K562 (cell line): ENCODE measurements at regions not wholly inside any gene's neighbourhood (a gene's known extent, or its start where the extent isn't known, plus 50 kb on each side); places are given as distances from the start of the nearest gene placed in this dataset.
A peak's percentile ranks its signal among the peaks of the same experiment; 100 is the strongest.

Experiments used
- ARHGAP35 ChIP-seq: fragments of 450-650 bp; IDR thresholded peaks from 2 replicates; pipeline ENCODE4 v1.6.1; 2018; ENCODE audit not compliant: partially characterized antibody
- DIDO1 ChIP-seq: fragments of 450-650 bp; IDR thresholded peaks from 2 replicates; pipeline ENCODE4 v1.6.1; 2016; ENCODE audit warnings: low read depth, missing biosample characterization, missing genetic modification characterization
- HMGN3 ChIP-seq: IDR thresholded peaks from 2 replicates; pipeline ENCODE4 v1.6.1; 2011; ENCODE audit warnings: borderline replicate concordance, low read depth, mild to moderate bottlenecking, mixed read lengths, low read length; ENCODE audit not compliant: insufficient read length; ENCODE audit errors: extremely low read depth
- MEIS2 ChIP-seq: fragments of 450-650 bp; IDR thresholded peaks from 2 replicates; pipeline ENCODE4 v1.6.1; 2014; ENCODE audit warnings: mild to moderate bottlenecking; ENCODE audit not compliant: partially characterized antibody
- PBX2 ChIP-seq, 2 experiments: IDR thresholded peaks in 1 of 2; conservative IDR thresholded peaks in 1 of 2; 2 replicates each; pipeline ENCODE4 v1.6.1; 2016; ENCODE audit warnings: low read depth in 2 of 2, mild to moderate bottlenecking in 1 of 2, missing compliant biosample characterization in 1 of 2, missing genetic modification characterization in 1 of 2, moderate library complexity in 1 of 2
- RHOXF2B ChIP-seq: fragments of 250-450 bp; sonication (Bioruptor Pico); conservative IDR thresholded peaks from 2 replicates; pipeline ENCODE4 v1.5.1; 2021
- SPI1 ChIP-seq: IDR thresholded peaks from 2 replicates; pipeline ENCODE4 v1.6.1; 2011; ENCODE audit warnings: low read depth, low read length, control low read depth, borderline replicate concordance
- TEAD2 ChIP-seq: fragments of 450-650 bp; IDR thresholded peaks from 2 replicates; pipeline ENCODE4 v1.6.1; 2016; ENCODE audit warnings: missing genetic modification characterization, control low read depth, missing compliant biosample characterization
- WHSC1 ChIP-seq: IDR thresholded peaks from one replicate; pipeline ENCODE4 v1.6.1; 2012; ENCODE audit warnings: low read length, control low read depth, inconsistent platforms
- ZNF12 ChIP-seq: sonication (generic); formaldehyde crosslinking; IDR thresholded peaks from 2 replicates; pipeline ENCODE4 v1.4.0; 2020; ENCODE audit warnings: mild to moderate bottlenecking, missing genetic modification reagents
- ZNF212 ChIP-seq: fragments of 450-650 bp; formaldehyde crosslinking; IDR thresholded peaks from 2 replicates; pipeline ENCODE4 v1.4.0; 2020; ENCODE audit warnings: mild to moderate bottlenecking
- ZNF253 ChIP-seq: fragments of 250-450 bp; sonication (Bioruptor Pico); conservative IDR thresholded peaks from 2 replicates; pipeline ENCODE4 v1.6.1; 2021; ENCODE audit warnings: mild to moderate bottlenecking
- ZNF589 ChIP-seq: fragments of 200-800 bp; sonication (Bioruptor generic); IDR thresholded peaks from 2 replicates; pipeline ENCODE4 v1.6.1; 2016; ENCODE audit warnings: low read depth, missing genetic modification characterization, missing compliant biosample characterization
- ZNF668 ChIP-seq: fragments of 250-450 bp; sonication (Bioruptor Pico); IDR thresholded peaks from 2 replicates; pipeline ENCODE4 v1.8.0; 2022; ENCODE audit warnings: mild to moderate bottlenecking, inconsistent platforms
- ZNF830 ChIP-seq: fragments of 250-450 bp; sonication (Bioruptor Pico); IDR thresholded peaks from 2 replicates; pipeline ENCODE4 v1.5.0; 2021; ENCODE audit warnings: mild to moderate bottlenecking
- TF ChIP-seq, protein P1 (sequence below), 3 experiments: fragments of 200-800 bp in 1 of 3; sonication (Bioruptor generic) in 1 of 3; sonication (generic) in 1 of 3; formaldehyde crosslinking in 1 of 3; IDR thresholded peaks; 2 replicates each; pipeline versions ENCODE4 v1.6.1 to v1.8.0; 2016 to 2022; ENCODE audit warnings: mild to moderate bottlenecking in 2 of 3, missing compliant biosample characterization in 2 of 3, missing genetic modification characterization in 2 of 3, missing genetic modification reagents in 1 of 3
- TF ChIP-seq, protein P2 (sequence below): fragments of 450-650 bp; IDR thresholded peaks from 2 replicates; pipeline ENCODE4 v1.6.1; 2016
- TF ChIP-seq, protein P3 (sequence below): sonication (generic); IDR thresholded peaks from 2 replicates; pipeline ENCODE4 v1.6.1; 2016
- TF ChIP-seq, protein P4 (sequence below): sonication (generic); formaldehyde crosslinking; IDR thresholded peaks from 2 replicates; pipeline ENCODE4 v1.8.1; 2023; ENCODE audit warnings: mild to moderate bottlenecking, missing genetic modification reagents

DNA sequence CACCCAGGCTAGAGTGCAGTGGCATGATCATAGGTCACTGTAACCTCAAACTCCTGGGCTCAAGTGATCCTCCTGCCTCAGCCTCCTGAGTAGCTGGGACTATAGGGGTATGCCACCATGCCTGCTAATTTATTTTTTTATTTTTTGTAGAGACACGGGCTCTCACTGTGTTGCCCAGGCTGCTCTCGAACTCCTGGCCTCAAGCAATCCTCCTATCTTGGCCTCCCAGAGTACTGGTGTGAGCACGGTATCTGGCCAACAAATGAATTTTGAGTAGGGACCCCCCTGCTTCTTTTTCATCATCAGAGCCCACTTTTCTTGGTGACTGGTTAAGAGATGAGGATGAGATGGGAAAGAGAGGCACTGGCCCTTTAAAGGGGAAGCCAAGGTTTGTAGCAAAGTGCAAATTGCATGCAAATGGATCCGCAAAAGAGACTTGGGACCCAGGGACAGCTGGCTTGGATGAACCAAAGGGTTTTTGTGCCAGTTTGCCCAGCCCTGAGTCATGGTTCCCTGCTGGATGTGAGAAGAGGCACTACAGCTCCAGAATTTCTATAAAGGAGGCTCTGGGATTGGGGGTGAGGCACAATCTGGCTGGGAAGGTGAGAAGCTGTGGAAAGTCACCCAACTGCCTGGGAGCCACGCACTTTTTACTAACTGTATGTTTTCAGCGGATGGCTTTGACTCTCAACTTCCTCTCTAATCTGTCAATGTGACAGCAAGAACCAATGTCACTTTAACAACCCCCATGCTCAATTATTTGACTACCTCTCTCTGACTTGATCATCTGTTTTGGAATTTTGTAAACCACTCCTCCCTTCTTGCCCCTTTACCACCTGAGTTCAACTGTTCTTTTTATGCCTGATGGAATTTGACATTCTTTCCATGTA lies 58.7 kb upstream of the RNF24 start (continued):
- no peak for TF ChIP-seq PBX2 (CRISPR knock-in tag; IDR thresholded peaks at IDR 0.05; ENCODE audit: low read depth)
- peak; percentile 55 for TF ChIP-seq PBX2 (tag; conservative IDR thresholded peaks at IDR 0.05; ENCODE audit: low read depth)
- TF ChIP-seq WHSC1 = no peak
- no peak for TF ChIP-seq TEAD2 (tag)
- 0 out of 2 replicates have a peak, but pooled peaks have one; percentile 46 for TF ChIP-seq ZNF668 (CRISPR knock-in tag)
- TF ChIP-seq ZNF212 (CRISPR knock-in tag) = no peak
- TF ChIP-seq HMGN3 = no peak
- TF ChIP-seq ZNF12 (CRISPR knock-in tag) = 0 out of 2 replicates have a peak, but pooled peaks have one; percentile 42
- no peak for TF ChIP-seq DIDO1 (tag)
- TF ChIP-seq, protein P1, sequence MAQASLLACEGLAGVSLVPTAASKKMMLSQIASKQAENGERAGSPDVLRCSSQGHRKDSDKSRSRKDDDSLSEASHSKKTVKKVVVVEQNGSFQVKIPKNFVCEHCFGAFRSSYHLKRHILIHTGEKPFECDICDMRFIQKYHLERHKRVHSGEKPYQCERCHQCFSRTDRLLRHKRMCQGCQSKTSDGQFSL (CRISPR knock-in tag; IDR thresholded peaks at IDR 0.05) = no peak
- TF ChIP-seq, protein P1 (tag; IDR thresholded peaks at IDR 0.05) = no peak
- no peak for TF ChIP-seq ZNF830 (CRISPR knock-in tag)
- TF ChIP-seq, protein P2, sequence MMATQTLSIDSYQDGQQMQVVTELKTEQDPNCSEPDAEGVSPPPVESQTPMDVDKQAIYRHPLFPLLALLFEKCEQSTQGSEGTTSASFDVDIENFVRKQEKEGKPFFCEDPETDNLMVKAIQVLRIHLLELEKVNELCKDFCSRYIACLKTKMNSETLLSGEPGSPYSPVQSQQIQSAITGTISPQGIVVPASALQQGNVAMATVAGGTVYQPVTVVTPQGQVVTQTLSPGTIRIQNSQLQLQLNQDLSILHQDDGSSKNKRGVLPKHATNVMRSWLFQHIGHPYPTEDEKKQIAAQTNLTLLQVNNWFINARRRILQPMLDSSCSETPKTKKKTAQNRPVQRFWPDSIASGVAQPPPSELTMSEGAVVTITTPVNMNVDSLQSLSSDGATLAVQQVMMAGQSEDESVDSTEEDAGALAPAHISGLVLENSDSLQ = peak; percentile 47
- peak; percentile 60; the same call in 1 of the 2 replicates for TF ChIP-seq SPI1
- 0 out of 2 replicates have a peak, but pooled peaks have one; percentile 23 for TF ChIP-seq ZNF589 (CRISPR knock-in tag)
- no peak for TF ChIP-seq RHOXF2B (CRISPR knock-in tag)
- TF ChIP-seq, protein P3, sequence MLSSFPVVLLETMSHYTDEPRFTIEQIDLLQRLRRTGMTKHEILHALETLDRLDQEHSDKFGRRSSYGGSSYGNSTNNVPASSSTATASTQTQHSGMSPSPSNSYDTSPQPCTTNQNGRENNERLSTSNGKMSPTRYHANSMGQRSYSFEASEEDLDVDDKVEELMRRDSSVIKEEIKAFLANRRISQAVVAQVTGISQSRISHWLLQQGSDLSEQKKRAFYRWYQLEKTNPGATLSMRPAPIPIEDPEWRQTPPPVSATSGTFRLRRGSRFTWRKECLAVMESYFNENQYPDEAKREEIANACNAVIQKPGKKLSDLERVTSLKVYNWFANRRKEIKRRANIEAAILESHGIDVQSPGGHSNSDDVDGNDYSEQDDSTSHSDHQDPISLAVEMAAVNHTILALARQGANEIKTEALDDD = 0 out of 2 replicates have a peak, but pooled peaks have one; percentile 7
- TF ChIP-seq, protein P4, sequence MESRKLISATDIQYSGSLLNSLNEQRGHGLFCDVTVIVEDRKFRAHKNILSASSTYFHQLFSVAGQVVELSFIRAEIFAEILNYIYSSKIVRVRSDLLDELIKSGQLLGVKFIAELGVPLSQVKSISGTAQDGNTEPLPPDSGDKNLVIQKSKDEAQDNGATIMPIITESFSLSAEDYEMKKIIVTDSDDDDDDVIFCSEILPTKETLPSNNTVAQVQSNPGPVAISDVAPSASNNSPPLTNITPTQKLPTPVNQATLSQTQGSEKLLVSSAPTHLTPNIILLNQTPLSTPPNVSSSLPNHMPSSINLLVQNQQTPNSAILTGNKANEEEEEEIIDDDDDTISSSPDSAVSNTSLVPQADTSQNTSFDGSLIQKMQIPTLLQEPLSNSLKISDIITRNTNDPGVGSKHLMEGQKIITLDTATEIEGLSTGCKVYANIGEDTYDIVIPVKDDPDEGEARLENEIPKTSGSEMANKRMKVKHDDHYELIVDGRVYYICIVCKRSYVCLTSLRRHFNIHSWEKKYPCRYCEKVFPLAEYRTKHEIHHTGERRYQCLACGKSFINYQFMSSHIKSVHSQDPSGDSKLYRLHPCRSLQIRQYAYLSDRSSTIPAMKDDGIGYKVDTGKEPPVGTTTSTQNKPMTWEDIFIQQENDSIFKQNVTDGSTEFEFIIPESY (CRISPR knock-in tag) = 0 out of 2 replicates have a peak, but pooled peaks have one; percentile 3
- TF ChIP-seq ZNF253 = no peak
- TF ChIP-seq ARHGAP35 = no peak
- peak; percentile 79 for TF ChIP-seq MEIS2
